GM18861 (cell line): ENCODE measurements at regions not wholly inside any gene's neighbourhood (a gene's known extent, or its start where the extent isn't known, plus 50 kb on each side); places are given as distances from the start of the nearest gene placed in this dataset.
"Not testable (repeated sequence)": the region's sequence is repeated elsewhere in the genome, so short reads cannot be mapped to it uniquely, and the experiment has no call there.

Experiments used
- ATAC-seq: cut with Tn5 transposase; IDR thresholded peaks from one replicate; pipeline ENCODE4 v1.9.1; 2021; ENCODE audit not compliant: unreplicated experiment

DNA sequence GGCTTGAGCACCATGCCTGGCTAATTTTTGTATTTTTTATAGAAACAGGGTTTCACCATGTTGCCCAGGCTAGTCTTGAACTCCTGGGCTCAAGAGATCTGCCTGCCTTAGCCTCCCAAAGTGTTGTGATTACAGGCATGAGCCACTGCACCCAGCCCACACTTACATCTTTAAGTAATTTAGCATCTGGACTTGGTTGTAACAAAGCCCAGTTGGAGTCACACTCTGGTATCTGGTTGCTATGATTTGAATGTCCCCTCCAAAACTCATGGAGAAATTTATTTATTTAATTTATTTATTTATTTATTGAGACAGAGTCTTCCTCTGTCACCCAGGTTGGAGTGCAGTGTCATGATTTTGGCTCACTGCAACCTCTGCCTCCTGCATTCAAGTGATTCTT is 52.7 kb upstream of the TSC22D1 start:
- not testable (repeated sequence) for ATAC-seq

DNA sequence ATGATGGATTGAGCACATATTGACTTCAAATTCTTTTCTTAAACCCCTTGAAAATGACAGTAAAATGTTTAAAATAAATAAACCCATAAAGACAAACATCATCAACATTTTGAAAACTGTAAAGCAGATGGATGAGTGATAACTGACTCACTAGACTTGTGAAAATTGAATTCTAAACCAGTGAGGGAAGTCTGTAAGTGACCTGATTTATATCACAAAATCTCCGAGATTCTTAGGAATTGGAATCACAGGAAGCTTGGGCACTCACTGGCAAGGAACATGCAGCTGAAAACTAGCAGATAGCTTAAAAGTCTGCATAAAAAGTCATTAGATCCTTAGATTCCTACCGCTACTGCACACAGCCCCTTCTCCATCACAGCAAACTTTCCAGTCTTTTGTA is 51.3 kb upstream of the TSC22D1 start:
- ATAC-seq = no peak

DNA sequence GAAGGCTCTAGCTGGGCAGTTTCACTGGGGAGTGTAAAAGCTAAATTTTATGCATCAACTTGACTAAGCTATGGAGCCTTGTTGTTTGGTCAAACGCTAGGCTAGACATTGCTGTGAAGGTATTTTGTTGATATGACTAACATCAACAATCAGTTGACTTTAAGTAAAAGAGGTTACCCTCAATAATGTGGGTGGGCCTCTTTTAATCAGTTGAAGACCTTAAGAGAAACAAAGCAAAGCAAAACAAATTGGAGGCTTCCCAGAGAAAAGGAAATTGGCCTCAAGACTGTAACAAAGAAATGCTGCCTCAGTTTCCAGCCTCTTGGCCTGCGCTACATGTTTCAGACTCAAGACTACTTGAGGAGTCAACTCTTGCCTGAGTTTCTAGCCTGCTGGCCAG is 50.0 kb upstream of the TSC22D1 start:
- ATAC-seq = no peak
